HG03139 (cell line): ENCODE measurements at regions not wholly inside any gene's neighbourhood (a gene's known extent, or its start where the extent isn't known, plus 50 kb on each side); places are given as distances from the start of the nearest gene placed in this dataset.

Experiments
- ATAC-seq: cut with Tn5 transposase; IDR thresholded peaks from one replicate; pipeline ENCODE4 v1.9.1; 2021; ENCODE audit not compliant: unreplicated experiment

DNA sequence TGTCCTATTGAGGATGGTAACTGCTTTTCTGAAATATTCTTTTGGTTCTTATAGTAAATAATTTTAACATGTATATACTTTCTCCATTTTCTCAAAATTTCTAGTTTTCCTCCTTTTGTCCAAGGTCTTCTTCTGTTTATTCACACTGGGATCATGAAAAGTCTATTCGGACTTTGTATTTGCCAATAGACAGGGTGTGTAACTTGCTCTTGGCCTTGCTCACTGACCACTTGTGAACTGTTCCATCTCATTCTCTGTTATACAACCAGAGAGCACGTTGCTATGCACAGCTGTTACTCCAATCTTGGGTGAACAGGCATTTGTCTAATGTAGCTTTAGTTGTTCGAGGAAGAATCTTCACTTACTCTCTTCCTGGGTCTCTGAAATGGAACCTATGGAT is 388.9 kb downstream of the SH3GL2 start:
- ATAC-seq: no peak

DNA sequence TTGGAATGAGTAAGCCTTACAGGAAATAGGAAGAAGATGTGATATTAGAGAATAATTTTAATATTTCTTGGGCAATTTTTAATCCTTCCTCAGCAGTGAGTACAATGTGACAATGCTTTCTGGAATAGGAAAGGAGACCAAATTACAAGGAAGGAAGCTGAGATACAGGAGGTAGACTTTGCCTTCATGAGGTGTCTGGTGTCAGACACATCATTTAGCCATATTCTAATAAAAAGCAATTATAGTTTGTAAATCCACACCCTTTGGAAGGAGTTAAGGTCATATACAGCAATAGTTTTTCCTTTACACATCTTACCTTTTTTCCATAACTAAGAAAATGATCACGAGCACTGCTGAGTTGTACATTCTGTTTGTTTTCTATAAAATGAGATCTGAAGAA is 390.4 kb downstream of the SH3GL2 start:
- ATAC-seq: no peak

DNA sequence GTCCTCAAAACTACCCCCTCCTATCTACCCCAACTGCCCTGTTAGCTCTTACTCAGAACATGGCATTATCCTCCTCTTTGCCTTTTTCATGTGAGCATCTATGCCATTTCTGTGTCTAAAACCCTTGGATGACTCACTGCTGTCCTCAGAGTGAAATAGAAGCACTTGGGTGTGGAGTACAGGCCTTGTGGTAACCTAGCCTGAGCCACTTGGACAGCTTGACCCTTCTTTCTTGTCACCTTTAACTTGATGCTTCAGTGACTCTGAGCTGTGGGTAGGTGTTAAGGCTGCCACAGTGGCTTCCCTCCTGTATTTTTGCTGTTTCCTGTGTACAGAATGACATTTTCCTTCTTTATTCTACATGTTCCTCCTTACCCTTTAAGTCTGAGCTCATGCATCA is 391.4 kb downstream of the SH3GL2 start:
- ATAC-seq: no peak

DNA sequence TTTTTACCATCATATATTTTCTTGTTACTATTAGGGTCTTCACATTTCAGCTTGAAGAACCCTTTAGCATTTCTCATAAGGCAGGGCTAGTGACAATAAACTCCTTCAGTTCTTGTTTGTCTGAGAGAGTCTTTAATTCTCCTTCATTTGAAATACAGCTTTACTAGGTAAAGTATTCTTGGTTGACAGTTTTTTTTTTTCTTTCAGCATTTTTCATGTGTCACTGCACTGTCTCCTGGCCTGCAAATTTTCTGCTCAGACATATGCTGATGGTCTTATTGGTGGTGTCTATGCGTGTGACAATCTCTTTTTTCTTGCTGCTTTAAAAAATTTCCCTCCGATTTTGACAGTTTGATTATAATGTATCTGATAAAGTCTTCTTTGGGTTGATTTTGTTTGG is 399.9 kb downstream of the SH3GL2 start:
- ATAC-seq: no peak

DNA sequence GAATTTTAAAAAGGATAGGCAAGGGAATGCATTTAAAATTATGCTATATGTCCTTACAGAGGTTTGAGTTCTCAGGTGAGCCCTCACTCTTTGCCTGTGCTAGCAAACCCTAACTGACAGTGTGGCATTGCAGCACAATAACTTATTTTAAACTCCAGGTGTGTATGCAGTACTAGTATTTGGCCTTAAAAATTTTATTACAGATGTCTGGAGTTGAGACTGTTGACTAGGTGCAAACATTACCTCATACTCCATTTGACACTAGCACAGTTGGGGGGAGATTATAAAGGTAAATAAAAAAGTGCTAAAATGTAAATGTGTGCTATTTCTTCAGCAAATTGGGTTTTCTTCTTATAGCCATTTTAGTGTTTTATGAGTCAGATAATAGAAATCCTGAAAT is 407.7 kb downstream of the SH3GL2 start:
- no peak for ATAC-seq

DNA sequence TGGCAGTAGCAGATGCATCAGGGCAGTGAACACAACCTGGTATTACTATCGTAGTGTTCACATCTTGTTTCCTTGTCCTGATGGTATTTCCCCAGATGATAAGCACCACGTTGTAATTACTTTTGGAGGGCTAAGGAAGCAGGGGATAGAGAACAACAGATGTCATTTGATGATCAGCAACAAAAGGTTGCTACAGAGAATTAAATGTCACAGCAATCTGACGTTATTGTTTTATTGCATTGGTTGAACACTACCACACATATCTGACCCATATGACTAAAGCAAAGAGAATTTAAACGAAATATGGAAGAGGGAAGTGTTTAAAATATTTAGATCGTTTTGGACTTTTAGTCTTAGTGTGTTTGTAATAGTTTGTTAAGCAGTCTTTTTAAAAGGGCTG is 408.3 kb downstream of the SH3GL2 start:
- ATAC-seq: no peak

DNA sequence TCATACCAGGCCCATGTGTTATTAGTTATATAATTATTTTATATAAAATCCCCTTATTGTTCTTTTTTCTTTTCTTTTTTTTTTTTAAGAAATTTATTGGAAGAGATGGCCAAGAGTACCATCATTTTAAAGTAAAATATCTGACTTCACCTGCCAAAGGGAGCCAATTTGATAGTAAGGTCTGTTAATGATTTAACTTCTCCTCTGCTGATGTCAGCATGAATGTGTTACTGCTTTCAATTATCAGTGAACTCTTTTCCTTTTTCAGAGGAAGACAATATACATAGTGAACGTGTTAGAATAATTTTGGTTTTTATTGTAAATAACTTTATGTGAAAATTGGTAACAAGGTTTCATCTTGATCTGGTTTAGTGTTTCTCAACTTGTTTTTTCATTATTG is 409.6 kb downstream of the SH3GL2 start:
- no peak for ATAC-seq

DNA sequence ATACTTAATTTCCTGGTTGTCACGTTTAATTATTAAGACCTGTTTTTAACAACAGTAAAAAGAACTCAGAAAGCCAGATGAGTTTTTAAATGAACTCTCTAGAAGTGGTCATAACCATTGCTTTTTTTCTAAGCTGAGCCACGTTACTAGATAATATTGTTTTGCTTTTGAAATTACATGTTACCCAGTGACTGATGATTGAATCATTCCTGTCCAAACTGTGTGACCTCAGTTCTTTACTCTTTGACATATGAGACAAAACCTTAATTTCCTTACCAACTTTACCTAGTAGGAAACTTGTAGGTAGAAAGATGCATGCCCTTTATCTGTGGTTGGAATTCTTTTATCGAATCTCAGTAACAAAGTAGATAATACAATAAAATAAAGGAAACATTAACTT is 411.7 kb downstream of the SH3GL2 start:
- ATAC-seq: no peak

DNA sequence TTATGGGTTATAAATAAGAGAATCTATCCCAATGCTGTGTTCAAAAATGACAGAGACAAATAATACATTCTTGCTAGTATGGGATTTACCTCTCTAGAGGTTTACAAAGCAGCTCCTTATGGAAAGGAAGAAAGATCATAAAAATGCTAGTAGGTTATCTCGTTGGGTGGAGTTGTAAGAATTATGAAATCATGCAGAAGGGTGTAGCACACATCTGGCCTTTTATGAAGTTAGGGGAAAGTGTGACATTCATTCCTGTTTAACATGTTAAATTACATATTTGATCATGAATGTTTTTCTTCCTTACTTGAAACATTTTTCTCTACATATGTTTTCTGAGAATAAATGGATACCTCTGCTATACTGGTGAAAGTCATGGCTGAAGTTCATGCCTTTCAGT is 414.2 kb downstream of the SH3GL2 start:
- no peak for ATAC-seq

DNA sequence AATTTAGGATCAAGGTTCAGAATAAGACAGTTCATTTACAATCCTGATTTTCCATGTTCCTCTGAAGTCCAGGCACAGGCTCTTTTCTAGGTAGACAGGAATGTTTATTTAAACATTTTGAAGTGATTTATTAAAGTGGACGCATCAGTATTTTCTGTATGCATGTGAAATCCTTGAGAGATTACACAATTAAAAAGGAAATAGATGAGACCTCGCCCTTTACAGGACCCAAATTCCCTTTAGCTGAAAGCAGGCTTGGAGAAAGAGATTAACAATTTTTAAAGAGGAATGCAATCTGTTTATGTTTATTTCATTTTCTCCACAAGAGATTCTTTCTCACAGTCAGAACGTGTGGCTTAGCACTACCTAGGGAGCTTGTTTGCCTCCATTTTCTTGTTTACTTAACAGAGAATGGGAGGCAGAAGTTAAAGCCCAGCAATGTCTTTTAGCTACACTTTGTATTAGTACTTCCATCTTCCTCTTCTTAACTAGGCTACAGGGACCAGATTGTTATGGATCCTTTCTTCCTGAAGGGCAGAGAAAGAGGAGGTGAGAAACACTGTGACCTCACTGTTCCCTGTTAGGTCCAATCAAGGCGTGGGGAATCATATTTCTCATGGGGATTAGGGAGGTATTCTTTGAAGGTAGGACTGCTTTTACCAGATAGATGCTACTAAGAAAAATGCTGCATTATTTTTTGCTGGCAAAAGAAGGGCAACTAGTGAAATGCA is 416.0 kb downstream of the SH3GL2 start:
- no peak for ATAC-seq

DNA sequence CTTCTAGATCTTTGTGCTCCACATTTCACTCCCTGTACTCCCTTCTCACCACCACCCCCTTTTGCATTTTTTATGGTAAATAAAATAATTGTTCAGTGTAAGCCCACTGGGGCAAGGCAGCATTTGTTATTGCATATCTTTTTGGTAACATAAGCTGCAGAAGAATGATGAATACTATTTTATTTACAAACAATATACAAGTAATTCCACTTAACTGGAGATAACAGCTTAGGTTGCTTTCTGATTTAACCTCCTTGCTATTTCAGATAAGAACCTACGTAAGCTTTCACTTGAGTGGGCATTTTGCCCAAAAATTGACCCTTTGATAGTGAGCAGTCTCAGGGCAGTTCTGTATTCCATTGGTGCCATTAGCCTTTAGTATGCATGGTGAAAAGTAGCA is 417.9 kb downstream of the SH3GL2 start:
- no peak for ATAC-seq

DNA sequence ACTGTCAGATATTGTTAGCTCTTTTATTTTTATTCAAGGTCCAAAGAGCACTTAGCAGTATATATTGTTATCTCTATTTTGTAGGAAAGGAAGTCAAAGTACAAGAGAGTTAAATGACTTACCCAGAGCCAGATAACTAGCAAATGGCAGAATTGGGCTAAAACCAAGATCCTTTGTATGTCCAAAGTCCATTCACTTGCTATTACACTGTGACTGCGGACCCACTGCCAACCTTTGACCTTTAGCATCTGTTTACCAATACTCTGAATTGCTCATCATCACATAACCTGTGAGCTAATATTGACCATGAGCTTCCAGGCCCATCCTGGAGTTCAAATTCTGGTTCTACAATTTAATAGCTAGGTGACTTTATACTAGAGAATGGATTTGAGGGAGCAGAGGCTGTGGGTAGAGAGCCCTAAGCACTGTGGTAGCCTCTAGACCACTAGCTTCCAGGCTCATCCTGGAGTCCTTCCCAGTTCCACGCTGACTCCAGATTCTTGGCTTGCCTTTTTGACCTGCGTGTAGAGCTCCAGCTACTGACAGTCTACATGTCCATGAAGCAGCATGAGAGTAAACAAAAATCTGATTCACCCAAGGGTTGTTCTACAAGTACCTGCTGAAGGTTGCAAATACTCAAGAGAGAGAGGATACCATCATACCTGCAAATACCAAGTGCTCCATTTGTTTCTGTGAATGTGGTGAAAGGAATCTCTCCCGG is 424.0 kb downstream of the SH3GL2 start:
- ATAC-seq: no peak

DNA sequence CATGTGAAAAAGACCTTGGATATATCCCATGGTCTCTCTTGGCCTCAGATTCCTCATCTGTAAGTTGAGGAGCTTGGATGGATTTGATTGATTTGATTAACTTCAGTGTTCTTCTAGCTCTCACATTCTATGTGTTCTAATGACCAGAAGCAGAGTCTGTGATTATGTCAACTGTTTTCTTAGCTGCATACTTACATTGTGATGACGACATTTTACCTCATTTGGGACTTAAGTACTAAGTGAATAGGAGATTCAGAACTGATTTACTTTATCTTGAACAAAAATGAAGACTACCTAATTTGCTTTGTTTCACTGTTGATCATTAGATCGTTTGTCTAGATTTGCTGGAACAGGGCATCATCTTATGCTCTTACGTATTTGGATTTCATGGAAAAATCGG is 427.7 kb downstream of the SH3GL2 start:
- no peak for ATAC-seq

DNA sequence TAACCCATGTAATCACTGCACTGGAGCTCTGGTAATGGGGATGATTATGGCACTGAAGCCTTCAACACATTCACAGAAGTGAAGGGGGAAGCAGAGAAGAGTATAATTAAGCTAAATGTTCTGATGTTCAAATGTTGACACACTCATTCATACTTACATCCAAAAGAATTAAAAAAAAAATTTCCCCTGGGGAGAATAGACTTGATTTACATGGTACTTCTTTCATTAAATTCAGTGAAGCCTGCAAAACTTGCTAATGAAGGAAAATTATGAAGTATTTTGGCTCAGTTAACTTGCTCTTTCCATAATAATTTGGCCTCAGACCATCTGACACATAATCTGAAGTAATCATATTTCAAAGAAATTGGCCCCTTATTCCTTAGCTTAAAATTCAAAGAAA is 428.8 kb downstream of the SH3GL2 start:
- ATAC-seq: no peak

DNA sequence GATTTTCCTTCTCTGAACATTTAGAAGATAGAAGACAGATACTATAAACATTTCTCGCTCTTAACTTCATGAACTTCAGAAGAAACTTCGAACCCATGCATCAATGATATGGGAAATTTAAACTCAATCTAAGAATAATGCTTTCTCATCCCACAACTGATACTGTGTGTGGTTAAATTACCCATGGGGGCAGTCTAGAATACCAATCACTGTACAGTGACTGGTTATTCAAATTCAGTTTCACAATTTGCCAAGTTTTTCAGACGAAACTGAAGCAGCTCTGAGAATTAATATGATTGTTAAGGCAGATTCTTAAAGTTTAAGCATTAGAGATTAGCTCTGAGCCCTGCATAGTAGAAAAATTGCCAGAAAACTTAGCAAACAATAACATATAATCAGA is 431.0 kb downstream of the SH3GL2 start:
- no peak for ATAC-seq

DNA sequence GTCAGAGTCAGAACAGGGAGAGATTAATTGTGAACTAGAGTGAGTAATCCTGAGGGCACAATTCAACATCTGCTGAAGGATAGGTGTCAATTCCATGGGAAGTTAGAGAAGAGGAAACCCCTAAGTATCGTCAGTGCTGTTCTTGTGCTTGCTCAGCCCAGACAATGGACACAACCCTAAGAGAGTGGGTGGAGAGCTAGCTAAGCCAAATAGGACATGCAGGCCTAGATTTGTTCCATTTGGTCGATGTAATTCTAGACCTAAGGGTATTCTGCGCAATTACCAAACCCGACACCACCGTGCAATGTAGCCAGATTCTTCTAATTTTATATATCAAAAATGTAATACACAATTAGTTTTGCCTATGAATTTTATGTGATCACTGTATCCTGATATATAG is 431.6 kb downstream of the SH3GL2 start:
- ATAC-seq: no peak

DNA sequence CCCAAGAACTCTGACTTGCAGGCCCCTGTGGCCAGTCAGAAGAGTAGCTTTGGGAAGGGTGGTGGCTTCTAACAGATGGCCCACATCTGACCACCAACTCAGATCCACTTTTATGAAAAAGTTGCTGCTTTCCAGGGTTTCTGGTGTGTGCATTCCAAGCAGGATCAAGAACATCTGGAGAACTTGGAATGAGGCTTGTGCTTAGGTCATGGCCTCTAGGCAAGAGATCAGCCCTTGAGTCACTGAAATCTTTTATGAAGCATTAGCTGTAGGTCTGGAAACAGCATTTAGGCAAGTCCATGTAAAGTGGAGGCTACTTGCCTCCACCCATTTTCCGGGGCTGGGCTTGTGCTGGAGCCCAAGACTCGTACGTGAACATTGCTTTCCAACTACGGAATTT is 433.3 kb downstream of the SH3GL2 start:
- no peak for ATAC-seq

DNA sequence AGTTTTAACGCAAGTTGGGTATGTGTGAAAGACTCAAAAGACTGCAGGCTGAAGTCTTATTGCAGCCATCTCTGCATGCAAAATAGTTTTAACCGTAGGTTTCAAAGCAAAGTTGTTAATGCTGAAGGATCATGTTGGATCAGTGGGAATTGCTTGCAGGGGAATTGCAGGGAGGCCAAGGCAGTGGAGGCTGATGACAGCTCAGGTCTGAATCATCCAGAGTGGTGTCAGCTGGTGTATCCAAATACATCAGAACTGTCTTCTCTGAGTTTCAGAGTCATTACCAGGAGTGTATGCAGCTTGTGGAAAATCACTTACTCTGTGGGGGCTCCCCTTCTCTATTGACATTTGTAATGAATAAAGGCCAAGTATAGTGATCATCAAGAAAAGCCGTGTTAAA is 435.7 kb downstream of the SH3GL2 start:
- no peak for ATAC-seq

DNA sequence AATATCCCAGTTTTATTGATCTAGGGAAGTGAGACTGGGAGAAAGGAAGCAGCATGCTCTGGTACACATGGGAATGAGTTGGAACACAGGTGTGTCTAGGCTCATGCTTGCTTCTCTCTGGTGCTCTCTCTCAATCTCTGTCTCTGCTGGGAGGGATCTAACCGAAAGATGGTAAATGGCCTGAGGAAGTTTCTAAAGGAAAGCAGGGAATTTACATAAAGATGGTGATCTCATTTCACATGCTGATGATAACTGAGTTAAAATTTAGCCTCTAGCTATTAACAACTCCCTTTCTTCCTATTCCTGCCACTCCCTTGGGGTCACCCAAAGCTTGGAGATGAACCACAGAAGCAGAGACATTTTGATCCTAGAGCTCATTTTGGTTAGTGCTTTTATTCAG is 436.2 kb downstream of the SH3GL2 start:
- no peak for ATAC-seq

DNA sequence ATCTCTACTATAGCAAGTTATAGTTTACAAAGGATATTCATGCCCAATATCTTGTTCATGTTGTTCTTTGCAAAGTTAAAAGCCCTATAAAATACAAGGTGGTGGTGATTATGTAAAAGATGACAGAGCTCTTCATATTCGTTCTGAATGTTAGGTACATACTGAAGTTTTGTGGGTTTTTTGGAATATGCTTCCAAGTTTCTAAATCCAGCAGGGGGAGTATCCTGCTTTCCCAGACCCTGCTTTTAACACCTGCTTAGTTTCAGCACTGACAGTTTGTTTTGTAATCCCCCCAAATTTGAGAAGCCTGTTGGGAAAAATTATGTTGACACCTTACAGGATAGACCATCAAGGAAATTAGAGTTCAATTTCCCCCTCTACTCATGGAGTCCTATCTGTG is 438.3 kb downstream of the SH3GL2 start:
- no peak for ATAC-seq

DNA sequence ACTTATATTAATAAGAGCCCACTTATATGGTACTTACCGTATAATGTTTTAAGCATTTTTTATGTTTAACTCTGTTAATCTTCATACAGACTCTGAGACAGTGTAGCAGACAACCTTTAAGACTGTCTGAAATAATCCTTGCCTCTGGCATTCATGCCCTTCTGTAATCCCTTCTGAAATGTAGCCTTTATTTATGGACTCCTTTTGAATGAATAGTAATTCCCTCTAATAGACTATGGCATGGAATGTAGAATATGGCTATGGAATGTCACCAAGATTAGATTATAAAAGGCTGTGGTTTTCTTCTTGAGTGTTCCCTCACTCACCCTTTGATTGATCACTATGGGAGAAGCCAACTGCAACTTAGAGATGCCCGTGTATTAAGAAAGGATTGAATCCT is 439.4 kb downstream of the SH3GL2 start:
- ATAC-seq: no peak

DNA sequence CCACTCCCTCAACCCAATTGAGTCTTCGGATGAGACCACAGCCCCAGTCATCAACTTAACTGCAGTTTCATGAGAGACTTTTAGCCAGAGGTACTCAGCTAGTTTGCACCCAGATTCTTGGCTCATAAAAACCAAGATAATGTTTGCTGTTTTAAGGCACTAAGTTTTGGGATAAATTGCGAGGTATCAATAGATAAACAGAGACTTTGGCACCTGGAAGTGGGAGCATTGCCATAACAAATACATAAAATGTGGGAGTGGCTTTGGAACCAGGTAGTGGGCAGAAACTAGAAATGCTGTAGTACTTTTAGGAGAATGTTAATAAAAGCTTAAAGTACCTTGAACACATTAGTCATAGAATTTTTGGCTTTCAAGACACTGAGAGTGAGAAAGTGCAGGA is 439.8 kb downstream of the SH3GL2 start:
- ATAC-seq: no peak
